Heart right ventricle (tissue), 16 donors: ENCODE measurements at regions not wholly inside any gene's neighbourhood (a gene's known extent, or its start where the extent isn't known, plus 50 kb on each side); places are given as distances from the start of the nearest gene placed in this dataset.

Source experiments
- ATAC-seq, 8 donors: fragments of 200-7000 bp; cut with Tn5 transposase; one replicate each; pipeline ENCODE4 v1.9.1; 2020; ENCODE audit warnings: mild to moderate bottlenecking in 8 of 8, moderate library complexity in 8 of 8, moderate number of reproducible peaks in 1 of 8
- DNase-seq, 2 donors: peaks; one replicate each; pipeline ENCODE4 v3.0.0-alpha.2; 2020
- H3K27ac ChIP-seq, 10 donors: fragments of 200-600 bp; sonication (generic) in 2 of 10; one replicate each; pipeline versions ENCODE4 v1.5.0 to v1.8.0; 2020 to 2022; ENCODE audit warnings: mild to moderate bottlenecking in 3 of 10
- H3K27me3 ChIP-seq, 7 donors: fragments of 200-600 bp; one replicate each; pipeline ENCODE4 v1.8.0; 2021 to 2022; ENCODE audit warnings: mild to moderate bottlenecking in 2 of 7
- H3K36me3 ChIP-seq, 9 donors: fragments of 200-600 bp; sonication (generic) in 1 of 9; one replicate each; pipeline versions ENCODE4 v1.5.0 to v1.8.0; 2020 to 2022; ENCODE audit warnings: mild to moderate bottlenecking in 2 of 9
- H3K4me1 ChIP-seq, 9 donors: fragments of 200-600 bp; sonication (generic) in 1 of 9; one replicate each; pipeline versions ENCODE4 v1.5.0 to v1.8.0; 2020 to 2022; ENCODE audit warnings: mild to moderate bottlenecking in 4 of 9
- H3K4me3 ChIP-seq, 10 donors: fragments of 200-600 bp; sonication (generic) in 2 of 10; one replicate each; pipeline versions ENCODE4 v1.5.0 to v1.8.0; 2020 to 2022; ENCODE audit warnings: mild to moderate bottlenecking in 7 of 10, moderate library complexity in 2 of 10
- H3K9me3 ChIP-seq, 11 donors: fragments of 200-600 bp in 10 of 11; sonication (generic) in 2 of 11; one replicate each; pipeline versions ENCODE4 v1.5.0 to v1.8.0; 2013 to 2022; ENCODE audit warnings: mild to moderate bottlenecking in 2 of 11, control low read depth in 1 of 11, moderate library complexity in 1 of 11
- CTCF ChIP-seq, 9 donors: fragments of 200-600 bp; sonication (generic) in 2 of 9; IDR thresholded peaks; one replicate each; pipeline versions ENCODE4 v1.5.0 to v1.8.0; 2021 to 2022; ENCODE audit warnings: antibody characterized with exemption in 9 of 9, mild to moderate bottlenecking in 5 of 9, moderate library complexity in 1 of 9
- WGBS, 2 donors: extraction: QIAGEN DNeasy Blood & Tissue Kit; methylation state at CpG; one replicate each; pipeline ENCODE4 v1.1.7; 2013; ENCODE audit warnings: inconsistent platforms in 1 of 2; 5-methylcytosine and 5-hydroxymethylcytosine counted together
- intact Hi-C, 10 donors: fragments of 100-400 bp; cut with DNase I; formaldehyde crosslinking; loops; one replicate each; pipeline versions ENCODE4 v1.11.1 to v1.14.2; 2022
- donor health status: Arrhythmogenic right ventricular cardiomyopathy.
- donor health status: ischemic (EF 13 %, LVEDD 7.1; RV severe dilation, severe dysfunction).
- donor health status: healthy with polysubstance abuse.
- donor health status: DM: no; HTN: yes; CAD: no.
- donor health status: DM: no; HTN: no; CAD: no.
- donor health status: ischemic (EF 25% LVEDD 6.9; RV normal size, moderate dysfunction).
- donor health status: ischemic (EF 25% LVEDD 5.7; RV mildly dilated, moderate dysfunction).
- donor health status: healthy.
- donor health status: DM: yes; HTN: yes; CAD: no.
- donor health status: Ischemic cardiomyopathy.
- donor health status: ischemic (EF 35%, LVEDD 5.7; RV mildly dilated, moderate dysfunction).
- donor health status: nonischemic (EF 11% LVEDD 7.7; RV severe dilation, severe dysfunction).
- donor health status: DM: yes; HTN: yes; CAD: no.
- donor health status: PGD.
- donor health status: ischemic (EF 29% LVEDD 5.4; RV normal size, mild dysfunction).
- donor health status: nonischemic (EF 23%, LVEDD 6.1; RV moderate dilation, normal function).

DNA sequence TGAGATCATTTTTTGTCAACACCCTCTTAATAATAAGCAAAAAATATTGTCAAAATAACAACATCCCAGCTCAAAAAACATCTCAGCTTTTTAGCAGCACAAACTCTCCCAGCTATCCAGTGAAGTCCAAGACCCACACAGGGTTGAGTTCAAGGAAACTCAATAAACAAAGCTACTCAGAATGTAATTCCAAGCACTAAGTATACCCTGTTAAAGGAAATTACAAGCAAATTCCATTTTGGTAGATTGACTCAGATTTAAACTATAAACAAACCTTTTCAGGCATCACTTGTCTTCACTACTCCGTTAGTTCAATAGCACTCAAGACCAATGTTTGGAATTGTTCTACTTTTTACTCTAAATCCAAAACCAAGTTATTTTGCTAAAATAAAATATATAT is 506.0 kb upstream of the INTU start:
- no peak for TF ChIP-seq CTCF (IDR thresholded peaks at IDR 0.05)
- no peaks in the 10 kb centered on the region for H3K4me1 ChIP-seq
- H3K4me3 ChIP-seq: no peak overlapping the region
- ATAC-seq (no peak), DNase-seq (no peak)
- no peaks in the 10 kb centered on the region for H3K27me3 ChIP-seq
- intact Hi-C loops: no loop called here
- H3K27ac ChIP-seq: no peak overlapping the region
- WGBS, 2 donors: 86 to 92% methylated on average over 1 of the region's 1 CpG
- no peaks in the 10 kb centered on the region for H3K9me3 ChIP-seq
- H3K36me3 ChIP-seq: no peaks in the 10 kb centered on the region

DNA sequence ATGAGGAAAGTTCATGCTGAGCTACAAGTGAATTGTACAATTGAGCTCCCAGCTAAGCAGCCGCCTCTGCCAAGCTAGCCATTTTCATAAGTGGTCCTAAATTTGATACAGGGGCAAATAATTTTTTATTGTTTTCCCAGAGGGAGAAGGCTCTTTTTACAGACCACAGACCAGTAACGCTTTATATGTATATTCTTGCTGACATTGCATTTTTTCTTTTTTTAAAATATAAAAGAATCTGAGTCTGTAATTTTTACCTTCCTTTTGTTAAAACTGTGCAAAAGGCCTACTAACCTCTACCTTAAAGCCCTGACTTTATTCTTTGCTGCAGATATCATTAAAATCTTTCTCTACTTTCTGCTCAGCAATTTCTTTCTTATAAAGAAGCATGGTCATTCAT is 501.2 kb upstream of the INTU start:
- ATAC-seq (no peak), DNase-seq (no peak)
- Histone ChIP-seq H3K4me3 (no peak overlapping the region), H3K9me3 (no peaks in the 10 kb centered on the region), H3K27ac (no peak overlapping the region), H3K4me1 (no peaks in the 10 kb centered on the region), H3K27me3 (no peaks in the 10 kb centered on the region), H3K36me3 (no peaks in the 10 kb centered on the region)
- no peak for TF ChIP-seq CTCF (IDR thresholded peaks at IDR 0.05)
- WGBS, 2 donors: 90 to 93% methylated on average over 2 of the region's 2 CpGs
- intact Hi-C loops: no loop called here

DNA sequence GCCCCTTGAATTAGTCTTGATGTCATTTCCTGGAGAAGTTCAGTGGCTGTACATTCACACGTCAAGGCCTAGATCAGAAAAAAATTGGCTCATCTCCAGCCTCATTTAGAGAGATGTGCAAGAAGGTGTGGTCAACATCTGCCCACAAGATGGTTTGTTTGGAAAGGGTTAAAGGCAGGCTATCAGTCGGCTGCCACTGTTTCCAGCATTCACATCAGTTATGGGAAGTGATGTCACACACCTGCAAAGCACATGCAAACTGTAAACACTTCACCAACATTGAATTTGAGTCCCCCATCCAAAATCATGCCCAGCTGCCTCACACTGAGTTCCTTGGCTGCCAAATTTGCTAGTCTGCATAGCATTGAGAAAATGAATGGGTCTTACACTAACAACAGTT is 498.3 kb upstream of the INTU start:
- ATAC-seq: no peak
- intact Hi-C loops: no loop called here
- WGBS, 2 donors: 35% methylated on average over 2 of the region's 2 CpGs

GRCh38 chr4:127138586-127138985 is 494.2 kb upstream of the INTU start:
- DNase-seq (no peak), ATAC-seq (no peak)
- intact Hi-C loops: no loop called here
- Histone ChIP-seq H3K9me3 (no peaks in the 10 kb centered on the region), H3K27me3 (no peaks in the 10 kb centered on the region), H3K36me3 (no peaks in the 10 kb centered on the region), H3K4me3 (no peak overlapping the region), H3K27ac (no peak overlapping the region), H3K4me1 (no peaks in the 10 kb centered on the region)
- TF ChIP-seq CTCF (IDR thresholded peaks at IDR 0.05): no peak
- WGBS, 2 donors: 86 to 88% methylated on average over 4 of the region's 4 CpGs

More for the DNA sequence above, 498.3 kb upstream of the INTU start:
- no peak for DNase-seq
- no peaks in the 10 kb centered on the region for H3K36me3 ChIP-seq
- H3K4me3 ChIP-seq: no peak overlapping the region
- no peaks in the 10 kb centered on the region for H3K4me1 ChIP-seq
- no peaks in the 10 kb centered on the region for H3K27me3 ChIP-seq
- H3K27ac ChIP-seq: no peak overlapping the region
- TF ChIP-seq CTCF (IDR thresholded peaks at IDR 0.05): no peak
- H3K9me3 ChIP-seq: no peaks in the 10 kb centered on the region
